ENCODE measurements at regions not wholly inside any gene's neighbourhood (a gene's known extent, or its start where the extent isn't known, plus 50 kb on each side); places are given as distances from the start of the nearest gene placed in this dataset.

DNA sequence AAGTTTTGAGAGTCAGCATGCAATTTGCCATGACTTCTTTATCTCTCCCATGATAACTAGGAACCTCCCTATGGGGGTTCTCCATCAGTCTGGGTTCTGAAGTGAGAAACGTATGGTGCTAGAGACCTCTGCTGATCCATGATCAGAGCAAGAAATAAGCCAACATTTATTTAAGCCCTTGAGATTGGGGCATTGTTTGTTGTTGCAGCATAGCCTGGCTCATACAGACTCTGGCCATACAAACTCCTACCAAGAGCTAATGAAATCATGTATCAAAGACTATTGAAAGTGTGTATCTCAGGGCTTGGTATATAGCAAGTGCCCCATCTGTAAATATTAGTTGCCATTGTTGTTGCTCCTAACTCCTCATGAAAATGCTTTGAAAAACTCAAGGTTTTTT is 233.9 kb downstream of the MAF start:
- no peaks in the 10 kb centered on the region for H3K27me3 ChIP-seq (ENCODE audit: control insufficient read depth, insufficient read depth, low read length)
- H3K36me3 ChIP-seq (ENCODE audit: control insufficient read depth, insufficient read depth, low read length), result no peaks in the 10 kb centered on the region
- no peaks in the 10 kb centered on the region for H3K4me1 ChIP-seq (ENCODE audit: control insufficient read depth, insufficient read depth, low read length)
- H3K4me3 ChIP-seq (ENCODE audit: low read depth, low read length), result no peak overlapping the region
- H3K9ac ChIP-seq (ENCODE audit: low read depth, low read length), result no peak overlapping the region
- no peaks in the 10 kb centered on the region for H3K9me3 ChIP-seq (ENCODE audit: control insufficient read depth, insufficient read depth, low read length)

DNA sequence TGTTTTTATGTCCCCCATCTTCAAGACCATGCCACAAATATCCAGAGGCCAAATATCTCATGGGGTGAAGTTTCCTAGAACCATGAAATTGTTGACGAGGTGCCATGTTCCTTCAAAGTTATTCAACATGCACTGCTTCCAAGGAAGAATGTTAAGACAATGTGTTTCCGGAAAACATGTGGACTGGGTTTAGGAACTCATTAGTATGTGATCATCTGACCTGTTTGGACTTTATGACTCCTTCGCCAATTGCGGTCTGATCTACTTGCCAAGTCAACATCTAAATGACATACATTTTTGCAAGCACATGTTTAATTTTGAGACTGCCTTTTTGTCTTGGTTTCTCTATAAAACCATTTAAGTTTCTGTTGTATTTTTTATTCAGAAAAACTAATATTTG is 234.8 kb downstream of the MAF start:
- H3K27me3 ChIP-seq (ENCODE audit: control insufficient read depth, insufficient read depth, low read length), result no peaks in the 10 kb centered on the region
- no peaks in the 10 kb centered on the region for H3K9me3 ChIP-seq (ENCODE audit: control insufficient read depth, insufficient read depth, low read length)
- no peak overlapping the region for H3K4me3 ChIP-seq (ENCODE audit: low read depth, low read length)
- H3K9ac ChIP-seq (ENCODE audit: low read depth, low read length), result no peak overlapping the region
- H3K36me3 ChIP-seq (ENCODE audit: control insufficient read depth, insufficient read depth, low read length), result no peaks in the 10 kb centered on the region
- no peaks in the 10 kb centered on the region for H3K4me1 ChIP-seq (ENCODE audit: control insufficient read depth, insufficient read depth, low read length)

DNA sequence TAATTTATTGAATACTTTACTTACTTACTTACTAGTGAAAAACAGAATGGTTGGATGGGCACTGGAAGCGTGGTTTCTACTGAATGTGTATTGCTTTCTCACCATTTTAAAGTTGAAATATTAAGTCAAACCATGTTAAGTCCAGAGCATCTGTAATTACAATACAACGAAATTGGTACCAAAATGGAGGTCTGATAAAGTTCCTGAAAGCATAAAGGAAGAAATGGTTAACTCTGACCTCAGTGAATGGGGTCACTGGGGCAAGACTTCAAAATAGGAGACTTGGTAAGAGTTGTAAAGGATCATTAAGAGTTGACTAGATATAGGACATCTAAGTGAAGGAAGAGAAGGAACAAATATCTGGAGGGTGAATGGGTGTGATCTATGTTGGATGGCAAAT is 237.1 kb downstream of the MAF start:
- H3K36me3 ChIP-seq (ENCODE audit: control insufficient read depth, insufficient read depth, low read length), result no peaks in the 10 kb centered on the region
- no peaks in the 10 kb centered on the region for H3K9me3 ChIP-seq (ENCODE audit: control insufficient read depth, insufficient read depth, low read length)
- no peaks in the 10 kb centered on the region for H3K27me3 ChIP-seq (ENCODE audit: control insufficient read depth, insufficient read depth, low read length)
- no peak overlapping the region for H3K9ac ChIP-seq (ENCODE audit: low read depth, low read length)
- no peaks in the 10 kb centered on the region for H3K4me1 ChIP-seq (ENCODE audit: control insufficient read depth, insufficient read depth, low read length)
- H3K4me3 ChIP-seq (ENCODE audit: low read depth, low read length), result no peak overlapping the region

DNA sequence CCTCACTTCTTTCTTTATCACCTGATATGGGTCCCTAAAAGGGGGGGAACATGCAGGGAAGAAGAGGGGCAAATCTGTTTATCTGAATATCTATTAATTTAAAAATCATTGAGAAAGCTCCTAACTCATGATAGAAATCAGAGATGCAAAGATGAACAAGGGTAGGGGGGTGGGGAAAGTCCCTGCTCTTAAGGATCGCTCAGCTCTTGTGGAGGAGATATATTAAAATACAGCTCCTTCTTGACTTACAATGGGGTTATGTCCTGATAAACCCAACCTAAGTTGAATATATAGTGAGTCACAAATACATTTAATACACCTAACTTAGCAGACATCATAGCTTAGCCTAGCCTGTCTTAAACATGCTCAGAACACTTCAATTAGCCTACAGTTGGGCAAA is 237.5 kb downstream of the MAF start:
- no peak overlapping the region for H3K9ac ChIP-seq (ENCODE audit: low read depth, low read length)
- no peaks in the 10 kb centered on the region for H3K9me3 ChIP-seq (ENCODE audit: control insufficient read depth, insufficient read depth, low read length)
- H3K36me3 ChIP-seq (ENCODE audit: control insufficient read depth, insufficient read depth, low read length), result no peaks in the 10 kb centered on the region
- H3K4me1 ChIP-seq (ENCODE audit: control insufficient read depth, insufficient read depth, low read length), result no peaks in the 10 kb centered on the region
- no peak overlapping the region for H3K4me3 ChIP-seq (ENCODE audit: low read depth, low read length)
- no peaks in the 10 kb centered on the region for H3K27me3 ChIP-seq (ENCODE audit: control insufficient read depth, insufficient read depth, low read length)

DNA sequence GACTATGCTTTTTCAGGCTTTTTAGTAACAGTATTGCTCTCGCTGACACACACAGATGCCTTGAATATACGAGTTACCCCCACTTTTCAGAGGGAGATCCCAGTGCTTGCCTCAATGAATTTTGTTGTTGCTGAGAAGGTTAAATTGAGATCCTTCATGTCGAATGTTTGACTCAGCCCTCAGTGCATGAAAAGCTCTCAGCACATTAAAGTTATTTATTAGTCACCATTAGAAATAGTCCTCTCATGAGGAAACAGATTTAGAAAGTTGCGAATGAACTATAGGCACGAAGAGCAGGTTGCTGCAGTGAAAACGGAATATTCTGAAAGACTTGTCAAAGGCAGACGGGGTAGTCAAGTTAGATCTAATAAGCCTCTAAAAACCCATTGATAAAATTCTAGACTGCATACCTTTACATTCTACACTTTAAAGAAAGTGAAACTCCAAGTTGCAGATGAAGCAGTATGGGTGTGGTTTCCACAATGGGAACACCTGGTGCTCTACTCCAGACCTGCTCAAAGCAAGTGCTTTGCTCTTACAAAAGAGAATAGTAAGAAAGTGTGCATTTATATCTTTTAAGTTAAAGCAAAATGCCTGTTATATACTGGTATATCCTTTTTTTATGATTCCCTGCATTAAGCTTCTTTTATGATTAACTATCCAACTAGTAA is 238.1 kb downstream of the MAF start:
- H3K36me3 ChIP-seq (ENCODE audit: control insufficient read depth, insufficient read depth, low read length), result no peaks in the 10 kb centered on the region
- no peaks in the 10 kb centered on the region for H3K27me3 ChIP-seq (ENCODE audit: control insufficient read depth, insufficient read depth, low read length)
- no peak overlapping the region for H3K4me3 ChIP-seq (ENCODE audit: low read depth, low read length)
- no peak overlapping the region for H3K9ac ChIP-seq (ENCODE audit: low read depth, low read length)
- no peaks in the 10 kb centered on the region for H3K9me3 ChIP-seq (ENCODE audit: control insufficient read depth, insufficient read depth, low read length)
- H3K4me1 ChIP-seq (ENCODE audit: control insufficient read depth, insufficient read depth, low read length), result no peaks in the 10 kb centered on the region

DNA sequence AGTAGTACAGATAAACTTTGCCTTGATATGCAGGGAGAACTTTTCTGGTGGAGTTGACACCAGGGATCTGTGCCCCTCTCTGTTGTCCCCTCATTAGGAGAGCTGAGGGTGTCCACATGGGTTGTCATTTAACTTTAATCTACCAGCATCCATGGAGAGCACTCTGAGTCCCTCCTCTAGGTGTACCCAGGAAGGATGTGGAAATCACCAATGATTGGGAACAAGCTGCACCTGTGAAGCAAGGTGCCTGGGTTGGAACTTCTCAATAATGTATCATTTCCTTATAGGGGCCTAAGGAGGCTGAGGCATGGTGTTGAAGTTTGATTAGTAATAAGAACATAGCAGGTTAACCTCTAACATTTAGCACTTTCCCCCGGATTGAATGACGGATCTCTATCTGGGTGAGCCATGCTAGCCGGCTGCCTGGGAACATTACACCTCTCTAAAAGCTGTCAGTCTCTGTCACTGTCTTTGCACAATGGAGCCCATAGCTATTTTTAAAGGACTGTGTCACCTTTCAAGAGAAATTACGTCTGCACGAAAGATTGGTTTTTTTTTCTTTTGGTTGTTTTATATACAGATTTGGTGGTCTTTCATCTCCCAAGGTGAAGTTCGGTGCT is 239.3 kb downstream of the MAF start:
- no peak overlapping the region for H3K9ac ChIP-seq (ENCODE audit: low read depth, low read length)
- H3K4me1 ChIP-seq (ENCODE audit: control insufficient read depth, insufficient read depth, low read length), result no peaks in the 10 kb centered on the region
- H3K27me3 ChIP-seq (ENCODE audit: control insufficient read depth, insufficient read depth, low read length), result no peaks in the 10 kb centered on the region
- no peaks in the 10 kb centered on the region for H3K36me3 ChIP-seq (ENCODE audit: control insufficient read depth, insufficient read depth, low read length)
- no peak overlapping the region for H3K4me3 ChIP-seq (ENCODE audit: low read depth, low read length)
- no peaks in the 10 kb centered on the region for H3K9me3 ChIP-seq (ENCODE audit: control insufficient read depth, insufficient read depth, low read length)

DNA sequence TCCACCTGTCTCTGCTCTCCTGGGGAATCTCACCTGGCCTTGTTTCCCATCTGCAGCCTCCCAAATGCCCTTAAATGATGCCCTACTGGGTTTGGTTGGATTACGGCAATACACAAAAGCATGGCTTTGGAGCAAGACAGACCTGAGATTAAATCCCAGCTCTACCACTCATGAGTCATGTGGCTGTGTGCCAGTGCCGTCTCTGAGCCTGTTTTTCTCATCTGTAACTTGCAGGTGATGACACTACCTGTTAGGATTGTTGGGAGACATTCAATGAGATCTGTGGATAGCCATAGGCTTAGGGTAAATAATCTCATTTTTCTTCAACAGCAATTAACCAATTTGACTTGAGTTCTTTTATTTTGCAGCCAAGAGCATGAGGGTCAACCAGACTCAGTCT is 240.3 kb downstream of the MAF start:
- Histone ChIP-seq H3K4me3 (ENCODE audit: low read depth, low read length) (no peak overlapping the region), H3K36me3 (ENCODE audit: control insufficient read depth, insufficient read depth, low read length) (no peaks in the 10 kb centered on the region), H3K9ac (ENCODE audit: low read depth, low read length) (no peak overlapping the region), H3K9me3 (ENCODE audit: control insufficient read depth, insufficient read depth, low read length) (no peaks in the 10 kb centered on the region), H3K27me3 (ENCODE audit: control insufficient read depth, insufficient read depth, low read length) (no peaks in the 10 kb centered on the region), H3K4me1 (ENCODE audit: control insufficient read depth, insufficient read depth, low read length) (no peaks in the 10 kb centered on the region)

DNA sequence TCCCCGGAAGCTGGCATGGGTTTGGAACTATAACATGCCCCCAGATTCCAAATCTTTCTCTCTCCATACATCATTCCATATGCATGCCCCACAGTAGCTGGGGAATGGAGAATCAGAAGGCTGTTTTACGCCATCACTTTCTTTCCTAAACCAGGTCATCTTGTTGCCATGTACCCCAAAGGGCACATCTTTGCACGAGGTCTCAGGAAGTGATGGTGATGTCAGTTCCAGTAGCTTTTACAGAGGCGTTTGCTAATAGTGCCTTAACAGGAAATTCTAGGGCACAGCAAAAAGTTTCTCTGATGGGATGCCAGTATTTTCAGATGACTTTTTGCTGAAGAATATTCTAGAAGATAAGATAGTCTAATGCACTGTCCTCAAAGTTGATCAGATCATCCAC is 241.5 kb downstream of the MAF start:
- no peaks in the 10 kb centered on the region for H3K9me3 ChIP-seq (ENCODE audit: control insufficient read depth, insufficient read depth, low read length)
- no peaks in the 10 kb centered on the region for H3K36me3 ChIP-seq (ENCODE audit: control insufficient read depth, insufficient read depth, low read length)
- no peak overlapping the region for H3K9ac ChIP-seq (ENCODE audit: low read depth, low read length)
- H3K4me1 ChIP-seq (ENCODE audit: control insufficient read depth, insufficient read depth, low read length), result no peaks in the 10 kb centered on the region
- no peak overlapping the region for H3K4me3 ChIP-seq (ENCODE audit: low read depth, low read length)
- no peaks in the 10 kb centered on the region for H3K27me3 ChIP-seq (ENCODE audit: control insufficient read depth, insufficient read depth, low read length)

DNA sequence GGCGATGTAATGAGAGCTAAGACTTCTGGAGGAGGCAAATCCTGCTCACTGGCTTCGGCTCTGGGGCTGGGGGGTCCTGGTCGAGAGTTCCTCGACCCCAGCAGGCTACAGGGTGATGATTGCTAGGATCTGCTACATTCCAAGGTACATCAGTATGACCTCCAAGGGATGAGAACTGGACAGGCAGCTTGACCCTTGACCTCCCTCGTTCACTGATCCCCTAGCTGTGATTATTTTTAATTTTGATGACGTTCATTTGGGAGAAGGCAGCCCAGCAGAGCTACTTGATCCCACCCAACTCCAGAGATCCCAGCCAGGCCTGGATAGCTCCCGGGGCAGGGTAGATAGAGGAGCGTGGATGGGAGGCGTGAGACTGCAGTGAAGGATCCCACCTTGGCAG is 242.3 kb downstream of the MAF start:
- H3K4me3 ChIP-seq (ENCODE audit: low read depth, low read length), result no peak overlapping the region
- H3K27me3 ChIP-seq (ENCODE audit: control insufficient read depth, insufficient read depth, low read length), result no peaks in the 10 kb centered on the region
- H3K4me1 ChIP-seq (ENCODE audit: control insufficient read depth, insufficient read depth, low read length), result no peaks in the 10 kb centered on the region
- H3K9me3 ChIP-seq (ENCODE audit: control insufficient read depth, insufficient read depth, low read length), result no peaks in the 10 kb centered on the region
- no peak overlapping the region for H3K9ac ChIP-seq (ENCODE audit: low read depth, low read length)
- H3K36me3 ChIP-seq (ENCODE audit: control insufficient read depth, insufficient read depth, low read length), result no peaks in the 10 kb centered on the region

DNA sequence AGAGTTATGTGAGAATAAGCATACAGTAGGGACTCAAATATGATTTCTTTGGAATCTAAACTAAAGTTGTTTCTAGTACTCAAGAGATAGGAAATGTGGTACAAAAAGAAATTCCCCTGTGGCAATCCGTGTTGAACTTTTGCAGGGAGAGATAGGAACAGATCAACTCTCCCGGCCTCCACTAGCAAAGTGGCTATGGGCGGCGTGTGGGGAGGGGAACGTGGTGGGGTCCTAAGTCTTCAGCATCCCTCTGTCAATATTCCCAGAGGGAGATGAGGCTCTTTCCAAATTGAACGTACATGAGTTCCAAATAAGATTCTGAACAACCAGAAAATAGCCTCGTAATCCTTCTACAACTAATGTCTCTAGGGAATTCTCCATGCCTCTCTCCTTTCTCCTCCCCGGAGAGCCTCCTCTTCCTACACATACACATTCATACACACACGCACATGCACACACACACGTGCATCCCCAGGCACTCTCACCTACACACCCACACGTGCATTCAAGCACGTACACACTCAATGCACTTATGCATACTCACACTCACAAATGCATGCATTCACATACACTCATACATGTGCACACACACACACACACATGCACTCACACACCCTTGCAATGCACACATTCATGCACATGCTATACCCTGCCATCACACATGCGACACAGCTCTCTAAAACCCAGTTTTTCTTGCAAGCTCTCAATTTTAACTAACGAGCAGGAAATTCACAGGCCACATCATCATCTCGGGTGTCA is 244.8 kb downstream of the MAF start:
- Histone ChIP-seq H3K9me3 (ENCODE audit: control insufficient read depth, insufficient read depth, low read length) (no peaks in the 10 kb centered on the region), H3K9ac (ENCODE audit: low read depth, low read length) (no peak overlapping the region), H3K4me3 (ENCODE audit: low read depth, low read length) (no peak overlapping the region), H3K27me3 (ENCODE audit: control insufficient read depth, insufficient read depth, low read length) (no peaks in the 10 kb centered on the region), H3K4me1 (ENCODE audit: control insufficient read depth, insufficient read depth, low read length) (no peaks in the 10 kb centered on the region), H3K36me3 (ENCODE audit: control insufficient read depth, insufficient read depth, low read length) (no peaks in the 10 kb centered on the region)

DNA sequence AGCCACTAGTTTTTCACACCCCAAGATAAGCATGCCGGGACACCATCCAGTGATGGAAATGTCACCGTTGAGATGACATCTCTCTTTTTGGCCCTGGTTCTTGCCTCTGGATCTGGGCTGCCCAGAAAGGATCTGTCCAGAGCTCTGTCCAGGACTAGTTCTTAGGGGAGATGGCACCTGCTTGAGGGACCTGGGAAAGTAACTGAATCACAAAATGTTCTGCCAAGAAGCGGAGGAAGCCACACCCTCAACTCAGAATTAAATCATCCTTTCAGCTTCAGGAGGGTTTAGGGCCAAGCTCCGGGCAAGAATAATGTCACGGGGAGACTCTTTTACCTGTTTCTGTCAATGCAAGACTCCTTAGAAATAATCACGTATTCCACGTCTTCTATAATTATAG is 248.6 kb downstream of the MAF start:
- Histone ChIP-seq H3K9ac (ENCODE audit: low read depth, low read length) (no peak overlapping the region), H3K4me1 (ENCODE audit: control insufficient read depth, insufficient read depth, low read length) (peaks cover 10% of the 10 kb centered on the region), H3K36me3 (ENCODE audit: control insufficient read depth, insufficient read depth, low read length) (no peaks in the 10 kb centered on the region), H3K9me3 (ENCODE audit: control insufficient read depth, insufficient read depth, low read length) (no peaks in the 10 kb centered on the region), H3K4me3 (ENCODE audit: low read depth, low read length) (no peak overlapping the region), H3K27me3 (ENCODE audit: control insufficient read depth, insufficient read depth, low read length) (no peaks in the 10 kb centered on the region)

DNA sequence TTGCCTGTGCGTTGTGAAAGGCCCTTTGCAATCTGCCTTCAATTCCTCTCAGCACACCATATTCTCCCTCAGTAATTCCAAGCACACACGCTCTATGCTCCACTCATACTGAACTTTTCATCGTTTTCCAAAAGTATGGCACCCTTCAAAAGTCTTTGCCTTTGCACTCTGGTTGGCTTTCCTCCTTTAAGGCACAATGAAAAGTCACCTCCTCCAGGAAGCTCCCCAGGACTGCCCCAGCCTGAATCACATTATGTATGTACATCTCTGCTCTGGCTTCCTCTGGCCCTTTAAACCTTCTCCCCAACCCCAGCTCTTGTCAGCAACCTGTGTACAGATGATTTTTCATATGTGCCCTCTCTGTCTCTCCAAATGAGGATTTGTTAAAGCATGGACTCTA is 250.7 kb downstream of the MAF start:
- Histone ChIP-seq H3K4me1 (ENCODE audit: control insufficient read depth, insufficient read depth, low read length) (peaks cover 16% of the 10 kb centered on the region), H3K4me3 (ENCODE audit: low read depth, low read length) (no peak overlapping the region), H3K36me3 (ENCODE audit: control insufficient read depth, insufficient read depth, low read length) (no peaks in the 10 kb centered on the region), H3K9me3 (ENCODE audit: control insufficient read depth, insufficient read depth, low read length) (no peaks in the 10 kb centered on the region), H3K9ac (ENCODE audit: low read depth, low read length) (no peak overlapping the region), H3K27me3 (ENCODE audit: control insufficient read depth, insufficient read depth, low read length) (no peaks in the 10 kb centered on the region)

Data from iPS-15b (cell line).